ENCODE measurements at regions not wholly inside any gene's neighbourhood (a gene's known extent, or its start where the extent isn't known, plus 50 kb on each side); places are given as distances from the start of the nearest gene placed in this dataset.
"Not testable (repeated sequence)": the region's sequence is repeated elsewhere in the genome, so short reads cannot be mapped to it uniquely, and the experiment has no call there.

DNA sequence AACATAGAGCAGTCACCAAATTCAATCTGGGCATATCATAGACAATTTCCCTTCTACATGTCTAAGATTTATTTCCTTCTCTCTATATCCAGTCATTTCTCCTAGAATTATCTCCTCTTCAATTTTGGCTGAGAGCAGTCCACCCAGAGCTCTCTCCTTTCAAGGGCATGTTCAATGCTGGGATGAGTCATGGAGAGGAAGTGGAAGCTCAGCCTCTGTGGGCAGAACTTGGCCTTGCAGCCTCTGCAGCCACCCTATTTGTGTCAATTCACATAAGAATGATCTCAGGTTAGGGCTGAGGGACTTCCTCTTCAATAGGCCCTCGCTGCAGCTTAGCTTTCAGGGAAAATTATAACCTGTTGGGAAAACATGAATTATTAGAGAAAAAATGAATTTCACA, 560.8 kb downstream of the POM121L12 start:
- no peak for DNase-seq

DNA sequence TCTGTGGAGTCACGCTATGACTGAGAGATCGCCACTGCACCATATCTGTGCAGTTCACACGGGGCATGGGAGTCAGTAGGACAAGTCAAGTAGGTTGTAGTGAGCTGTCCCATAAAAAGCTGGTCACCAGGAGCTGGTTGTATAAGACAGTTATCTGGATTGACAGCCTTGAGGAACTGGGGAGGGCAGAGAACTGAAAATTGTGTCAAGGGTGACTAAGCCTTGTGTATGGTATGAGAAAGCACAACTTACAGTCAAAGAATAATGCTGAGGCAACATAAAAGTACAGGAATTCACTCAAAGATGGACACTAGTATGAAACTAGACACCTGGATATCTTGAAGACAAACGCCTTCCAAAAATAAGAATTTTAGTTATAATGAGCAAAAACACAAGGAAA, 564.9 kb downstream of the POM121L12 start:
- DNase-seq: no peak

DNA sequence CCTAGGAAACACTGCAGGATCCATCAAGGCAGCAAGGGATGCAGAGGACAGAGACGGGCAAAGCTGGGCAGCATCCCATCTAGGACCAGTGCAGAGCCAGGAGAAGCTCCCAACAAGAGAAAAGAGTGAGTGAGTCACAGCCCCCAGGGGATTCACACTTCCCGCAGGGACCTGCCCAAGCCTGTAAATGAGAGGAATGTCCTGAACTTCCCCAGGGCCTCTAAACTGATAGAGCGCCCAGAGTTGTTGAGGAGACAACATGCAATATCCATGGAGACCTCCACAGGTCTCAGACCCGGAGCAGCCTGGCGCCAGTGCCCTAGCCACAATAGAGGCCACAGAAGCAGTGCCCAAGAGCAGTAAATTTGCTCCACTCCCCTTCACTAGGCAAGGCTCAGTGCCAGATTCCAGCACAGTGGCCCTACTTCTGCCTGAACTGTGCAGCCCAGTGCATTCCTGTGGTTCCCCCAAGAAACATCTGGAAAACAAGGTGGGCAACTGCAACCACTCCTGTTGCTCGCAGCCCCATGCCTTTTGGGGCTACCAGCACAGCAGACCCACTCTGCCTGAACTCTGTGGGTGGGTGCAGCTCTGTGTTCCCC, 567.5 kb downstream of the POM121L12 start:
- DNase-seq: no peak

DNA sequence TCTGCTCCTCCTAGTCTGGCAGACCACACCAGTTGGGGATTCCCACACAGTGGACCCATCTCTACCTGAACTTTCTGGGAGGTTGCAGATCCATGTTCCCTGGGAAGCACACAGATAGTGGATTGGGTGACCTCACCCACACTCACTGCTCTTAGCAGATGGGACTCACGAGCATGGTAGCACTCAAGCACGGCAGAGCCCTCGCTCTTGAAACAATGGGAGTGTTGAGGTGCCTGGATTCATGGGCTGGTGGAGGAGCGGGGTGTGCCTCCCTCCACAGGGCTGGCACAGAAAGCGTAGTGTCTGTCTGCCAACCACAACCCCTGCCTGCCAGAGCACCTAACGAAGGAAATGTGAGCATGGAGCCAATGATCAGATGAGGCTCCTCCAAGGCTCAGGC, 568.0 kb downstream of the POM121L12 start:
- no peak for DNase-seq

DNA sequence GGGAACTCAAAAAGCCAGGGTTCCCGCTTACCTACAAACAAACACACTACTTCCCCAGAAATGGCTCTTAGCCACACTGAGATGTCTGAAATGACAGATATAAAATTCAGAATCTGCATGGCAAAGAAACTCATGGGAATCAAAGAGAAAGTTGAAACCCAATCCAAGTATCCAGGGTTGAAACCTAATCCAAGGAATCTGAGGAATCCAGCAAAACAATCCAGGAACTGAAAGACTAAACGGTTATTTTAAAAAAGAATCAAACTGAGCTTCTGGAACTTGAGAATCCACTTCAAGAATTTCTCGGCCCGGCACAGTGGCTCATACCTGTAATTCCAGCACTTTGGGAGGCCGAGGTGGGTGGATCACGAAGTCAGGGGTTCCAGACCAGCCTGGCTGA, 568.8 kb downstream of the POM121L12 start:
- DNase-seq: no peak

DNA sequence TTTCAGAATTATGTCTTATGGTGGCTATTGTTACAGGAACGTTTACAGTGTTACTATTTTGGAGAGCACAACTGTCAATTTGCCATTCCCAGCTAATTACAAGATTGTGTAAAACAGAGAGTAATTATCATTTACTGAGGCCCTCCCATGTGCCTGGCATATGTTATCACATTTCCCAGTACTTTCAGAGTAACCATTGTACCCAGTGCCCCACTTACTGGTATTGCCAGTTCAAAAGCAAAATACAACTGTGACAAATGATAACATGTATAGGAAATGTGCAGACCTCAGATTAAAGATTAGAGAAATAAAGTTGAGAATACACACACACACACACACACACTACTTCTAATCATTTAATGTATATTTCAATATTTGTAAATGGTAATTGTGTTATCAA, 572.5 kb downstream of the POM121L12 start:
- DNase-seq: no peak

DNA sequence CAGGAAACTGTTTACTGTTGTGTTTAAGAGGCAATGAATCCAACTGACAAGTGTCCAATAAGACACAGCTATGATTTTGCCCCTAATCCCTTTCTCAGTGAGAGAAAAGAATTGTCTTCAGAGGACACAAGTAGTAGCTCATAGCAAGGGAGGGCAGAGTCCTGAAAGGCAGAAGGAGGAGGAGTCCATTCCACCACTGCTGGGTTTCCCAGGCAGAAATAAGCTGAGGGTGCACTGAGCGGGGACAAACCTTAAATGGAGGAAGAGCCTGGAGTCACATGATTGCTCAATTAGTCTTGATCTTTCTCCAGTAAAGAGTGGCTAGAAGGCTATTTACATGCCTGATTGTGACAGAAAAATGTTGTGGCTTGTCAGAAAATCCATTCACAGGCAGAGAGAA, 573.8 kb downstream of the POM121L12 start:
- no peak for DNase-seq

DNA sequence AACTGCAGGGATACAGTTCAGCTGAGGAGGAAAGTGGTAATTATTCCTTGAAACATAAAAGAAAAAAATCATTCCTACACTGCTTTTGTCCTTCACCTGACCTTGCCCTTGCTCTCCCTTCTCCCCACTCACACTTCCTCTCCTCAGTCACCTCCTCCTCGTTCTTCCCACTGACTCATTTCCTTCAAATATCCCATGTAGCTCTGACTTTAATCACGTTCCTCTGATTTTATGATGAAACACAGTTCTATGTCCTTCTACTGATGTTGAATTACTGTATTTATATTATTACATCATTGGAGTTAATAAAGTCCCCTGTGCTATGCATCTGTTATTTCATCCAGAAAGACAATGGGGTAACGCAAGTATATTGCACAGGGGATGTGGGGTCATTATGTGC, 575.6 kb downstream of the POM121L12 start:
- DNase-seq: no peak

DNA sequence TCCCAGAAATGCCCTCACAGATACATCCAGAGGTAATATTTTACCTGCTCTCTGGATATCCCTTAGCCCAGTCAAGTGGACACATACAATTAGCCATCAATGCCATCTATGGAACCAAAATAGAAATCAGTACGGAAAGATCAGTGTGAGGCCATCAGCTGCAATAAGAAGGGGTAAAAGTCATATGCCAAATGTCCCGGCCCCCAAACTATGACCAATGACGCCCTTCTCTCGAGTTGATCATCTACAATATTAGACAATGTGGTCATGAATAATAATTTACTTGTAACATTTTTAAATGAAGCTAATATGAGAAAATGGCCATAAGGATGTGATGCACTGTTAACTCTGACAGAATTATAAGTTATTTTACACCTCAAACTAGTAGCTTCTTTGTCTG, 588.9 kb downstream of the POM121L12 start:
- DNase-seq: no peak

DNA sequence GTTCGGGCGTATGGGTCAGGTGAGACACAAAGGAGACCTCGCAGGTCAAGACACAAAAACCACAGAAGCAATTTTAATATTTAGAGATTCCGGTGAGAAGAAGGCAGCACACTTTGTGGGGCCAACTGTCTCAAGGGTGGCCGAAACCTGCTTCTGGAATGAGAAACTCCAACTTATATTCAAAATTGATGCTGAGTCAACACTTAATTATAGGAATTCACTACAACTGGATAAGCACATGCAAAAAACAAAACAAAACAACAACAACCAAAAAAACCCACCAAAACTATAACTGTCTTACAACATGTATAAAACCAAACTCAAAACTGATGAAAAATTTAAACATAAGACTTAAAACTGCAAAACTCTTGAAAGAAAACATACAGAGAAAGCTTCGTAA, 593.3 kb downstream of the POM121L12 start:
- no peak for DNase-seq

DNA sequence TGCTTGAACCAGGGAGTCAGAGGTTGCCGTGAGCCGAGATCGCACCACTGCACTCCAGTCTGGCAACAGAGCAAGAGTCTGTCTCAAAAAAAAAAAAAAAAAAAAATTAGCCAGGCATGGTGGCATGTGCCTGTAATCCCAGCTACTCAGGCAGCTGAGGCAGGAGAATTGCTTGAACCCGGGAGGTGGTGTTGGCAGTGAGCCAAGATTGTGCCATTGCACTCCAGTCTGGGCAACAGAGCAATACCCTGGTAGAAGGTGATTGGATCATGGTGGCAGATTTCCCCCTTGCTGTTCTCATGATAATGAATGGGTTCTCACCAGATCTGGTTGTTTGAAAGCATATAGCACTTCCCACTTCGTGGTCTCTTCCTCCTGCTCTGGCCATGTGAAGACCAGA, 599.8 kb downstream of the POM121L12 start:
- not testable (repeated sequence) for DNase-seq

DNA sequence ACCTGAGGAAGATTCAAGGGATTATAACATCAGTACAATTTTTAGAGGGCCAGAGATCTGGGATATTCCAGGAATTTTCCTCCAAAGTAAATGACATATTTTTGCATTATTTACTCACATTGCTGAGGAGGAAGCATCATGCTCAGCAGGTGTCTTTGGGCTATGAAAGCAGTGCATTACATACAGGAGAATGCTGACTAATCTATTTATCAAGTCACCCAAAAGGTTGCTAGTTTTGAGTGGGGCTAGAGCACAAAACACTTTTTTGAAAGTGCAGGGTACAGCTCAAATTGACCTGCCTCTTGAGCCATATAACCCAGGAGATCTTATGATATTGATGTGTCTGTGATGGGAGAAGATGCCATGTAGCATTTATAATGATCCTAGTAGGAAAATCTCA, 603.1 kb downstream of the POM121L12 start:
- DNase-seq: no peak

DNA sequence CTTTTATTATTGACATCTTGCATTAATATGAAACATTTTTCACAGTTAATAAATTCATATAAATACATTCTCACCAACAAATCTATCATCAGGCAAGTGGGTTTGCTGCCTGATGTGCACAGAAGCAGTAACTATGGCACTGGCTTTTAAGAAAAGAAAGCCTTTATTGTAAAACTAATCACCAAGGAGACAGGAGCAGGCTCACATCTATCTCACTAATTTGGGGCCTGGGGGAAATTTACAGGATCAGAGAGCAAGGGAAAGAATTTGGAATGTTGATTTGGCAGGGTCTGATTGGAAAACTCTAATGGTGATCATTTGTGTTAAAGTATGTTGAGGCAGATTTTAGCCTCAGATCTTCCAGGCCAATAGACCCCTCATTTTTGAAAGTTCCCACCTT, 605.7 kb downstream of the POM121L12 start:
- DNase-seq: no peak

DNA sequence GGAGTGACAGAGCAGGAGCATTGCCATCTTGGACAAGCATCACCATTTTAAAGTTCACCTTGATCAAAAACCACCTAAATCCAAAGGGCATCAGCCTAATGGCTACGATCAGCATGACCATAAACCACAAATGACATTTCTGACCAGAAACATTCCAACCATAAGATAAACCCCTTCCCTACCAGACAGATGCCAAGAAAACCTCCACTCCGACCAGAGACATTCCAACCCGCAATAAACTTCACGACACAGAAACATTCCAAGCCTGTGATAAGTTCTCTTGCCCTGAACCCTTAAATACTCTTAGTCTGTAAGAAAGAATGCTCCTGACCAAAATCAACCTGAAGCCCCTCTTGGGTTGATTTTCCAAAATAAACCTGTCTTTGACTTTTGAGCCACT, 606.9 kb downstream of the POM121L12 start:
- DNase-seq: no peak

DNA sequence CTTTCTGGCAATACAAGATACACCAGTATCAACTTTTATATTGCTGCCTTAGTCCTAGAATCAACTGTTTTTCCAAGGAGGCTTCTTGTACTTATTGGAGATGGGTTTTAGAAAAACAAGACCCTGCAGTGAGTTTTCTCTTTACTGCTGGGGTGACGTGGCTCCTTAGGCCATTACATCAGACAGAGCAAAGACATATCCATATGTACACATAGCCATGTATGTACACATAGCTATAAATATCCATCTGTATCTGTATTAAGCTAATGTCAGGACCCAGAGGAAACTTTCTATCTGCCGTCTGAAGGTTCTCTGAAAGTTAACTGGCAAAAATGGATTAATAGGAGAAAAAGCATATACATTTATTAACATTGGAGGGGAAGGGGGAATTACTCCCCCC, 607.4 kb downstream of the POM121L12 start:
- no peak for DNase-seq

DNA sequence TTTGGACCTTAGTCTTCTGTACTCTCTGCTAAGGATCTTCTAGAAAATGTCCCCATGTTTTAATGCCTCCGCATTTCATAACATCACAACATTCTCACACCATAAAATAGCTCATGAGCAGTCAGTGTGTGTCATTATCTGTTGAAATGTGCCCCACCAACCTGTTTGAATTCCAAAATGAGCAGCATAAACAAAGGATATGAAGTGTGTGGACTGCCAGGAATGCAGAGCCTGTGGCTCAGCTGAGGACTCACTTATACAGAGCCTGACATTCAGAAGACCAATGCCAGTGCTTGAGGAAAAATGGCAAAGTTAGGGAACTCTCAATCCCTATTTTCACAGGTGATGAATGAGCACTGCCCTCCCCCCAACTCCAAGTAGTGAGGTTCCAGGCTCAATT, 621.4 kb downstream of the POM121L12 start:
- no peak for DNase-seq

DNA sequence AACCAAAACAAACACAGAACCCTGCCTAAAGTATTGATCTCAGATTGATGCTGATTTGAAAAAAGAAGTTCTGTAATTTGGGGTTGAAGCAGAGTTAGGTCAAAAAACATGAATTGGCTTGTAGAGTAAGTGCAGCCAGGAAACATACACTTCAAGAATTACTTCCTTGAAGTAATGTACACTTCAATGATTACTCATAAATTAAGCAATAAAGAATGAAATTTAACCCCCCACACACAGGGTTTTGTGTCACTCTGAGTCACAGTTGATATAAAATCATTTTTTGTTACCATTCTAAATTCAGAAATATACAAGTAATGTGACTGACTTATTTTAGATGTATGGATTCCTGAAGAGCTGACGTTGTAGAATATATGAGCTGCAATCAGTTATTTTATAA, 622.2 kb downstream of the POM121L12 start:
- no peak for DNase-seq

DNA sequence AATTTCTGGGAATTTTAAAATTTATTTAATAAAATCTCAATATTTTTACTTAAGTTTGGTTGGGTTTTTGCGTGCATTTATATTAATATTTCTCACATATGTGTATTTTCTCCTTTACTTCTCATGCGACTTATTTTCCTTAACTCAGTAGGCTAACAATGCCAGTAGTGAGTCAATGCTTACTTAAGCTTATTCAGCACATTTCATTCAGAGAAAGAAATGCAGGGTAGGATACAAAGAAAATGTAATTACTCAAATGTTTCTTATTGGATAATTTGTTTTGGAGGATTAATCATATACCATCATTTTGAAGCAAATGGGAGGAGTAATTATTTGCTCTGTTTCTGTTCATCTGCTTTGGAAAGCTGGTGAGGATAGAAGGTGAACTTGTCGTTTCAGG, 623.5 kb downstream of the POM121L12 start:
- DNase-seq: no peak

DNA sequence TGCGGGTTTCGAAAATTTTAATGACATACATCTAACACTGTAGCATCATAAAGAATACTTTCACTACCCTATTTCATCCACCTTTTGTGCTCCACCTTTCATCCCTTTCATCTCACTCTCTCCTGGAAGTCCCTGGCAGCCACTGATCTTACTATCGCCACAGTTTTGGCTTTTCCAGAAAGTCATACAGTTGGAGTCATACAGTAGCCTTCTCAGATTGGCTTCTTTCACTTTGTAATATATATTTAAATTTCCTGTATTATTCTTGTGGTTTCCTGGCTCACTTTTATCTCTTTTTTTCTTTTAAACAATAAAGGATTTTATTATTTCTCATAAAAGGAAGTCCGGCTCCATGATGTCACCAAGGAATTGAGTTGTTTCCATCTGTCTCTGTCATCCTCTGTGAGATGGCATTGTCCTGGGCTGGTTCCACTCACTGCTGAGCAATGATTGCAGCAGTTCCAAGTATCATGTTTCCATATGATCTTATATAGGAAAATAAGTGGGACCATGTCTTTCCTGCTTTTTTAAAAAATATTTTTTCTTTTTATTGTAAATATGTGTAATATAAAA, 626.3 kb downstream of the POM121L12 start:
- DNase-seq: no peak

DNA sequence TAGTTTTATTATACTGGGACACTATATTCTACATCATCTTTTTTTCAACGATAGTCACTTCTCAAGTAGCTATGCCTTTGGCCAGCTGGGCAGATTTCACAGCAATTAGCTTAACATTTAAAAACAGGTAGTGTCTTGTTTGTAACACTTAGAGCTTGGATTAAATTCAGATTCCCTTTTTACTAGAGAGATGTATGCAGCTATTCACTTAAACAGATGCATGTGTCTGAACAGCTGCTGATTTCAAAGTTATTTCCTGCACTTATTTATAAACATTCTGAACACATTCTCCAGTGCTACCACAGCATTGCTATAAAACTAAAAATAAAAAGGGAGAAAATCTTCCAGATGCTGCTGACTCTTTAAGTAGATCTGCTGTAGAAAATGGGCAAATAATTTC, 637.2 kb downstream of the POM121L12 start:
- DNase-seq: no peak

DNA sequence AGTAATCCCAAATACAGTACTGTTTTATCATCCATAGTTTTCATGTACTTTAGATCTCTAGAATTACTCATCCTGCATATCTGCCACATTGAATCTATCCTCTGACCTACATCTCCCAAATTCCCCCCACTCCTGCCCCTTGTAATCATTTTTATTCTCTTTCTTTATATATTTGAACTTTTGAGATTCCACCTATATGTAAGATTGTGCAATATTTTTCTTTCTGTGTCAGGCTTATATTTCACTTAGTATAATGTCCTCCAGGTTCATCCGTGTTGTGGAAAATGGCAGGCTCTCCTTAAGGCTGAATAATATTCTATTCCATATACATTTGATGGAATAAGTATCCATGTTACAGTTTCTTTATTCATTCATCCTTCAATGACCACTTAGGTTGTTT, 640.4 kb downstream of the POM121L12 start:
- DNase-seq: no peak

DNA sequence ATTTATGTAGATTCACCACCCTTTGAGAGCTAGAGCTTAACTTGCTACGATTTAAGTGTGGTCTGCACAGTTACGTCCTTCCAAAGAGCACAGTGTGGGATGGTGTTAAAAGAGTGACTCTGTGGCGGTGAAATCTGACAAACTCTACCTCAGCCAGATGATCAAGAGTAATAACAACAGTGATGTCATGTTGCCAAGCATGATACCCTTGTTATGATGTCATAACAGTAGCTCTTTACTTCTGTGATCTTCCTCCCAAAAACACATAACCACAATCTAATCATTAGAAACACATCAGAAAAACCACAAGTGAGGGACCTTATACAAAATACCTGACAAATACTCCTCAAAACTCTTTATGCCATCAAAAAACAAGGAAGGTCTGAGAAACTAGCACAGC, 649.3 kb downstream of the POM121L12 start:
- DNase-seq: no peak

DNA sequence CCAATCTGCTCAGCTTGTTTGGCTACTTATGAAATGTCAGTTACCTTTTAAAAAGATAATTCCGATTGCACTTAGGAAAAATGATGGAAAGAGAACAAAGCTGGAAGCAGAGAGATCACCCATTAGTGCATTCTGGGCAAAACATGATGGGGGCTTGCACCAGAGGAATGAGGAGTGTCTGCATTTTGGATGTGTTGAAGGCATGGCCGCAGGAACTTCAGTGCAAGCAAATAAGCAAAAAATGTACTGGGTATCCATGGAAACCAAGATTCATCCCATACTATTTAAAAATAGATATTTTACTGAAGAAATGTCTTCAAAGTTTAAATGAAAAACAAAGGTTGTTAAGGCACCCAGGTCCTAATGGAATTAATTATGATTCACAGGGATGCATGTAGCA, 655.0 kb downstream of the POM121L12 start:
- no peak for DNase-seq

DNA sequence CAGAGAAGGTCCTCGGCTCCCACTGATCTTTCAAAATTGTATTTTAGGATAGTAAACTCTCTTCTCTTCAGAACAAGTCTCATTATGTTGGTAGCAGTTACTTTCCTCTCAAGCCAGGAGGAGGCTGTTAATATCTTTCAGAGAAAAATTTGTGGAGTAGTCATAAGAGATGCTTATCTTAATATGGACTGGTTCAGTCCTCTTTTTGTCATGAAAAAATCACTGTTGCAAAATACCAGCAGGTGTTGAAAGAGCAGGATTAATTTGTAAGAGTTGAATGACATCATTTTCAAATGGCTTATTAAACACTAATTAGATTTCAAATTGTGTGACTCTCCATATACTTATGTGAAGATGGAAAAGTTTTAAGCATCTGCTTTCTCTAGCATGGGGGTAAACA, 662.5 kb downstream of the POM121L12 start:
- DNase-seq: no peak

DNA sequence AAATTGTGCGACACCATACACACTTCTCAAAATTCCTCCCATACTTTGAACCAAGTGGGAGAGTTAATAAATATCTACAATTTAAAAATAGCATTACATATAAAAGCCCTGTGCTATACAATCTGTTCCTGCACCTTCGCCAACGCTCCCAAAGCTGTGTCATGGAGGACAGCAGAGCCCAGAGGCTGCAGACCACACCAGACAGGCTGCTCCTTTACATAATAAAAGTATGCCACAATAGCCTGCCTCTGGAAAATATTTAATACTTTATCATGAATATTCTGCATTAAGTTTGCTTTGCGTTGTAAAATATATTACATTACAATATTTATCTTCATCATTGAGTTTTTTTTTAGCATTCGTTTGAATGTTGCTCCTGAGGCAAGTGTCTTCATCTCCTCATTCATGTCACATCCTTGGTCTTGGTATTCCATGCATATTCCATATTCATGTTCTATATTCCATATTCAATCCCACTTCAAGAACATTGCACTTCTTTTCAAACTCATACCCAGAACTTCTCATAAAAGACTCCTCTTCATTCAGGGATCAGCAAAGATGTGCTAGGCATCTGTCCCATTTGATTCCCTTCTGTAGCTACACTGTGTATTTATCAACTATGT, 663.9 kb downstream of the POM121L12 start:
- no peak for DNase-seq

All from NCI-H1048 (cell line).